HG03342 (cell line): ENCODE measurements at regions not wholly inside any gene's neighbourhood (a gene's known extent, or its start where the extent isn't known, plus 50 kb on each side); places are given as distances from the start of the nearest gene placed in this dataset.
"Not testable (repeated sequence)": the region's sequence is repeated elsewhere in the genome, so short reads cannot be mapped to it uniquely, and the experiment has no call there.

Experiments
- ATAC-seq: cut with Tn5 transposase; IDR thresholded peaks from one replicate; pipeline ENCODE4 v1.9.1; 2021; ENCODE audit warnings: mild to moderate bottlenecking, moderate library complexity; ENCODE audit not compliant: unreplicated experiment

GRCh38 chr12:83769151-83769550 is 1082.4 kb downstream of the TMTC2 start:
- ATAC-seq: no peak

- ATAC-seq: no peak
Observed at GRCh38 chr12:83767723-83768122, 1081.0 kb downstream of the TMTC2 start.

GRCh38 chr12:83763425-83763824 is 1076.7 kb downstream of the TMTC2 start:
- ATAC-seq: no peak

- ATAC-seq: no peak
Observed at GRCh38 chr12:83759906-83760305, 1073.2 kb downstream of the TMTC2 start.

GRCh38 chr12:83758888-83759631 is 1072.4 kb downstream of the TMTC2 start:
- no peak for ATAC-seq

GRCh38 chr12:83753904-83754303 is 1067.2 kb downstream of the TMTC2 start:
- ATAC-seq: no peak

GRCh38 chr12:83753205-83753604 is 1066.5 kb downstream of the TMTC2 start:
- ATAC-seq: no peak

GRCh38 chr12:83739607-83740006 is 1052.9 kb downstream of the TMTC2 start:
- ATAC-seq: no peak

GRCh38 chr12:83710851-83711250 is 1024.1 kb downstream of the TMTC2 start:
- ATAC-seq: no peak

GRCh38 chr12:83709899-83710298 is 1023.2 kb downstream of the TMTC2 start:
- no peak for ATAC-seq

- no peak for ATAC-seq
Observed at GRCh38 chr12:83700838-83701237, 1014.1 kb downstream of the TMTC2 start.

- not testable (repeated sequence) for ATAC-seq
Observed at GRCh38 chr12:83696311-83696710, 1009.6 kb downstream of the TMTC2 start.

GRCh38 chr12:83691730-83692129 is 1005.0 kb downstream of the TMTC2 start:
- ATAC-seq: no peak

- no peak for ATAC-seq
Observed at GRCh38 chr12:83690465-83690864, 1003.8 kb downstream of the TMTC2 start.

GRCh38 chr12:83689333-83689732 is 1002.6 kb downstream of the TMTC2 start:
- ATAC-seq: no peak

- no peak for ATAC-seq
Observed at GRCh38 chr12:83676781-83677295, 990.1 kb downstream of the TMTC2 start.

- ATAC-seq: no peak
Observed at GRCh38 chr12:83666690-83667089, 980.0 kb downstream of the TMTC2 start.

GRCh38 chr12:83665634-83666218 is 979.0 kb downstream of the TMTC2 start:
- ATAC-seq: no peak

GRCh38 chr12:83664650-83665049 is 977.9 kb downstream of the TMTC2 start:
- no peak for ATAC-seq

- no peak for ATAC-seq
Observed at GRCh38 chr12:83660727-83661358, 974.1 kb downstream of the TMTC2 start.

- ATAC-seq: no peak
Observed at GRCh38 chr12:83659321-83659720, 972.6 kb downstream of the TMTC2 start.

- no peak for ATAC-seq
Observed at GRCh38 chr12:83656004-83656403, 969.3 kb downstream of the TMTC2 start.
